Uterus (tissue), 2 donors: ENCODE measurements at regions not wholly inside any gene's neighbourhood (a gene's known extent, or its start where the extent isn't known, plus 50 kb on each side); places are given as distances from the start of the nearest gene placed in this dataset.

Source experiments
- CTCF ChIP-seq, 4 experiments: fragments of 200-600 bp in 2 of 4; fragments of 450-650 bp in 2 of 4; sonication (generic) in 2 of 4; IDR thresholded peaks; one replicate each; pipeline ENCODE4 v1.5.1; 2016 to 2019; ENCODE audit warnings: antibody characterized with exemption in 4 of 4, mild to moderate bottlenecking in 2 of 4, moderate library complexity in 1 of 4
- POLR2A ChIP-seq, 2 donors: fragments of 450-650 bp; IDR thresholded peaks; one replicate each; pipeline ENCODE4 v1.6.1; 2016; ENCODE audit warnings: antibody characterized with exemption in 2 of 2, mild to moderate bottlenecking in 1 of 2, moderate library complexity in 1 of 2

DNA sequence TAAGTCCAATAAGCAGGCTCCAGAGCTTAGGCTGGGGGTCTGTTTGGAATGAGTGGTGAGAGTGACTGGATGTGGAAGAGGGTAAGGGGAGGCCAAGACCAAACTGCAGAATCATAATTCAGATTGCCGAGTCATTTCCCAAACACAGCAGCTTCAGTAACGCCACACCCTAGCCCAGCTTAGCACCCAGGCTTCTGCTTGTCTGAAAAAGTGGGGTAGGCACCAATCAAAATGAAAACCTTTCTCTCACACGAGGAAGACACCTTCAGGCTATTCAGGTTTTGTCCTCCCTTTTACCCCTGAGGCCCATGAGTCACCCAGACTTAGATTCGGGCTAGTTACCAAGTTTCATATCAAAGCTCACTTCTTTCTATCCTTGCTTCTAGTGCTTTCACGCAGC lies 306.1 kb downstream of the DAD1 start:
- TF ChIP-seq CTCF (IDR thresholded peaks at IDR 0.05): no peak
- TF ChIP-seq POLR2A (IDR thresholded peaks at IDR 0.05): no peak
